ENCODE measurements at regions not wholly inside any gene's neighbourhood (a gene's known extent, or its start where the extent isn't known, plus 50 kb on each side); places are given as distances from the start of the nearest gene placed in this dataset.
"Not testable (repeated sequence)": the region's sequence is repeated elsewhere in the genome, so short reads cannot be mapped to it uniquely, and the experiment has no call there.

DNA sequence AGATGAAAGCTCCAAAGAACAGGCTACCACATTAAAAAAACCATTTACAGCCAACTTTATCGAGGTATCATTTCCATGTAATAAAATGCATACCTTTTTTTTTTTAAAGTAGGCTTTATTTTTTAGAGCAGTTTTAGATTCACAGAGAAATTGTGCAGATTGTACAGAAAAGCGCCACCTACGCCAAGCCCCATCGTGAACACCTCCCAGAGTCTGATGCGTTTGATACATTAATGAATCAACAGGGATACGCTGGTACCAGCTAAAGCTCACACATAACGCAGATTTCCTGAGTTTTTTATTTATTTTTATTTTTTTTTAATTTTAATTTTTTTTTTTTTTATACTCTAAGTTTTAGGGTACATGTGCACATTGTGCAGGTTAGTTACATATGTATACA, 129.9 kb downstream of the KIF26A start:
- no peaks in the 10 kb centered on the region for H3K36me3 ChIP-seq (ENCODE audit: control insufficient read depth in 2 of 2, insufficient read depth in 1 of 2, low read length in 2 of 2)
- no peak for TF ChIP-seq ZNF37A (tag by site-specific recombination; IDR thresholded peaks at IDR 0.05)
- no peak for TF ChIP-seq WT1 (tag by site-specific recombination; IDR thresholded peaks at IDR 0.05)
- TF ChIP-seq ZNF629 (tag by site-specific recombination; IDR thresholded peaks at IDR 0.05): no peak
- TF ChIP-seq, protein P1, sequence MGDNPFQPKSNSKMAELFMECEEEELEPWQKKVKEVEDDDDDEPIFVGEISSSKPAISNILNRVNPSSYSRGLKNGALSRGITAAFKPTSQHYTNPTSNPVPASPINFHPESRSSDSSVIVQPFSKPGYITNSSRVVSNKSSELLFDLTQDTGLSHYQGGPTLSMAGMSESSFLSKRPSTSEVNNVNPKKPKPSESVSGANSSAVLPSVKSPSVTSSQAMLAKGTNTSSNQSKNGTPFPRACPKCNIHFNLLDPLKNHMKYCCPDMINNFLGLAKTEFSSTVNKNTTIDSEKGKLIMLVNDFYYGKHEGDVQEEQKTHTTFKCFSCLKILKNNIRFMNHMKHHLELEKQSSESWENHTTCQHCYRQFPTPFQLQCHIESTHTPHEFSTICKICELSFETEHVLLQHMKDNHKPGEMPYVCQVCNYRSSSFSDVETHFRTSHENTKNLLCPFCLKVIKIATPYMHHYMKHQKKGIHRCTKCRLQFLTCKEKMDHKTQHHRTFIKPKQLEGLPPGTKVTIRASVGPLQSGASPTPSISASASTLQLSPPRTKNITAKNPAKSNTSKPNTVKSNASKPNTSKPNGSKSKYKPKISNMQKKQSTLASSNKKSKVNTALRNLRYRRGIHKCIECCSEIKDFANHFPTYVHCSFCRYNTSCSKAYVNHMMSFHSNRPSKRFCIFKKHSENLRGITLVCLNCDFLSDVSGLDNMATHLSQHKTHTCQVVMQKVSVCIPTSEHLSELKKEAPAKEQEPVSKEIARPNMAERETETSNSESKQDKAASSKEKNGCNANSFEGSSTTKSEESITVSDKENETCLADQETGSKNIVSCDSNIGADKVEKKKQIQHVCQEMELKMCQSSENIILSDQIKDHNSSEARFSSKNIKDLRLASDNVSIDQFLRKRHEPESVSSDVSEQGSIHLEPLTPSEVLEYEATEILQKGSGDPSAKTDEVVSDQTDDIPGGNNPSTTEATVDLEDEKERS (tag by site-specific recombination; IDR thresholded peaks at IDR 0.05): no peak
- no peak for TF ChIP-seq ZNF169 (tag by site-specific recombination; IDR thresholded peaks at IDR 0.05)
- TF ChIP-seq ZNF133 (tag by site-specific recombination; IDR thresholded peaks at IDR 0.05): no peak
- TF ChIP-seq, protein P2, sequence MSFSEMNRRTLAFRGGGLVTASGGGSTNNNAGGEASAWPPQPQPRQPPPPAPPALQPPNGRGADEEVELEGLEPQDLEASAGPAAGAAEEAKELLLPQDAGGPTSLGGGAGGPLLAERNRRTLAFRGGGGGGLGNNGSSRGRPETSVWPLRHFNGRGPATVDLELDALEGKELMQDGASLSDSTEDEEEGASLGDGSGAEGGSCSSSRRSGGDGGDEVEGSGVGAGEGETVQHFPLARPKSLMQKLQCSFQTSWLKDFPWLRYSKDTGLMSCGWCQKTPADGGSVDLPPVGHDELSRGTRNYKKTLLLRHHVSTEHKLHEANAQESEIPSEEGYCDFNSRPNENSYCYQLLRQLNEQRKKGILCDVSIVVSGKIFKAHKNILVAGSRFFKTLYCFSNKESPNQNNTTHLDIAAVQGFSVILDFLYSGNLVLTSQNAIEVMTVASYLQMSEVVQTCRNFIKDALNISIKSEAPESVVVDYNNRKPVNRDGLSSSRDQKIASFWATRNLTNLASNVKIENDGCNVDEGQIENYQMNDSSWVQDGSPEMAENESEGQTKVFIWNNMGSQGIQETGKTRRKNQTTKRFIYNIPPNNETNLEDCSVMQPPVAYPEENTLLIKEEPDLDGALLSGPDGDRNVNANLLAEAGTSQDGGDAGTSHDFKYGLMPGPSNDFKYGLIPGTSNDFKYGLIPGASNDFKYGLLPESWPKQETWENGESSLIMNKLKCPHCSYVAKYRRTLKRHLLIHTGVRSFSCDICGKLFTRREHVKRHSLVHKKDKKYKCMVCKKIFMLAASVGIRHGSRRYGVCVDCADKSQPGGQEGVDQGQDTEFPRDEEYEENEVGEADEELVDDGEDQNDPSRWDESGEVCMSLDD (tag by site-specific recombination; IDR thresholded peaks at IDR 0.05): no peak
- no peak for TF ChIP-seq ZNF777 (tag by site-specific recombination; IDR thresholded peaks at IDR 0.05; ENCODE audit: borderline replicate concordance)
- no peak for TF ChIP-seq ZNF48 (tag by site-specific recombination; IDR thresholded peaks at IDR 0.05)
- no peak for TF ChIP-seq ZNF785 (tag by site-specific recombination; IDR thresholded peaks at IDR 0.05)
- CTCF ChIA-PET: interaction anchor here (1.0 kb wide), 1 partner anchor 43 kb away, joined by 12 read pairs; no protein-coding TSS in a partner anchor
- no peak overlapping the region for H3K27ac ChIP-seq (ENCODE audit: extremely low read depth, low read depth, low read length)
- H3K4me1 ChIP-seq (ENCODE audit: control insufficient read depth, insufficient read depth, low read length): no peaks in the 10 kb centered on the region
- no peak overlapping the region for H3K4me3 ChIP-seq (ENCODE audit: low read depth, low read length)
- H3K9me3 ChIP-seq (ENCODE audit: control insufficient read depth, insufficient read depth, low read depth, low read length): no peaks in the 10 kb centered on the region
- POLR2A ChIA-PET: no interaction called here

DNA sequence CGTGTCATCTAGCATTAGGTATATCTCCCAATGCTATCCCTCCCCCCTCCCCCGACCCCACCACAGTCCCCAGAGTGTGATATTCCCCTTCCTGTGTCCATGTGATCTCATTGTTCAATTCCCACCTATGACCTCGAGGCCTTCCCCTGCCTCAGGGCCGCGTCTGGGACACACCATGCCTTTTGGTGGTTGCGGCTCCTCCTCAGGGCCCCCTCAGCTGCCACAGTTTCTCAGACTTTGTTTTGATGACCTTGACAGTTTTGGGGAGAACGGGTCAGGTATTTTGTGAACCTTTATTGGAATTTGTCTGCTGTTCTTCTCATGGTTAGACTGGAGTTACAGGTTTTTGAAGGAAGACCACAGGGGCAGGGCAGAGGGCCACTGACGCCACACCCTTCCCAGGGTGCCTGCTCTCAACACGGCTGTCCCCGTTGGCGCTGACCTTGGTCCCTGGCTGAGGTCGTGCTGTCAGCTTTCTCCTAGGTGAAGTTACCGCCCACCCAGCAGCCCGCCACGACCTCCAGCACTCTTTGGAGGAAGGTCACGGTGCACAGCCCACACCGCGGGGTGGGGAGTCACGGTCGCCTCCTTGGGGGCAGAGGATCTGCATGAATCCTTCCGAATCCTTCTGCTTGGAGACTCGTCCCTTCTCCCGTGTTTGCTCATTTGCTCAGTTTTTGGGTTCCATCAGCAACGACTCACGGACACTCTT, 130.5 kb downstream of the KIF26A start:
- TF ChIP-seq SCRT1 (tag by site-specific recombination; IDR thresholded peaks at IDR 0.05; ENCODE audit: borderline replicate concordance): no peak
- TF ChIP-seq, protein P3, sequence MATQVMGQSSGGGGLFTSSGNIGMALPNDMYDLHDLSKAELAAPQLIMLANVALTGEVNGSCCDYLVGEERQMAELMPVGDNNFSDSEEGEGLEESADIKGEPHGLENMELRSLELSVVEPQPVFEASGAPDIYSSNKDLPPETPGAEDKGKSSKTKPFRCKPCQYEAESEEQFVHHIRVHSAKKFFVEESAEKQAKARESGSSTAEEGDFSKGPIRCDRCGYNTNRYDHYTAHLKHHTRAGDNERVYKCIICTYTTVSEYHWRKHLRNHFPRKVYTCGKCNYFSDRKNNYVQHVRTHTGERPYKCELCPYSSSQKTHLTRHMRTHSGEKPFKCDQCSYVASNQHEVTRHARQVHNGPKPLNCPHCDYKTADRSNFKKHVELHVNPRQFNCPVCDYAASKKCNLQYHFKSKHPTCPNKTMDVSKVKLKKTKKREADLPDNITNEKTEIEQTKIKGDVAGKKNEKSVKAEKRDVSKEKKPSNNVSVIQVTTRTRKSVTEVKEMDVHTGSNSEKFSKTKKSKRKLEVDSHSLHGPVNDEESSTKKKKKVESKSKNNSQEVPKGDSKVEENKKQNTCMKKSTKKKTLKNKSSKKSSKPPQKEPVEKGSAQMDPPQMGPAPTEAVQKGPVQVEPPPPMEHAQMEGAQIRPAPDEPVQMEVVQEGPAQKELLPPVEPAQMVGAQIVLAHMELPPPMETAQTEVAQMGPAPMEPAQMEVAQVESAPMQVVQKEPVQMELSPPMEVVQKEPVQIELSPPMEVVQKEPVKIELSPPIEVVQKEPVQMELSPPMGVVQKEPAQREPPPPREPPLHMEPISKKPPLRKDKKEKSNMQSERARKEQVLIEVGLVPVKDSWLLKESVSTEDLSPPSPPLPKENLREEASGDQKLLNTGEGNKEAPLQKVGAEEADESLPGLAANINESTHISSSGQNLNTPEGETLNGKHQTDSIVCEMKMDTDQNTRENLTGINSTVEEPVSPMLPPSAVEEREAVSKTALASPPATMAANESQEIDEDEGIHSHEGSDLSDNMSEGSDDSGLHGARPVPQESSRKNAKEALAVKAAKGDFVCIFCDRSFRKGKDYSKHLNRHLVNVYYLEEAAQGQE (tag by site-specific recombination; IDR thresholded peaks at IDR 0.05): peak; percentile 49
- no peak overlapping the region for H3K4me3 ChIP-seq (ENCODE audit: low read depth, low read length)
- ChIA-PET POLR2A (no interaction called here), CTCF (interaction anchor here (1.0 kb wide), 1 partner anchor 44 kb away, joined by 12 read pairs; no protein-coding TSS in a partner anchor)
- no peak overlapping the region for H3K27ac ChIP-seq (ENCODE audit: extremely low read depth, low read depth, low read length)
- no peaks in the 10 kb centered on the region for H3K4me1 ChIP-seq (ENCODE audit: control insufficient read depth, insufficient read depth, low read length)
- no peaks in the 10 kb centered on the region for H3K36me3 ChIP-seq (ENCODE audit: control insufficient read depth in 2 of 2, insufficient read depth in 1 of 2, low read length in 2 of 2)
- no peaks in the 10 kb centered on the region for H3K9me3 ChIP-seq (ENCODE audit: control insufficient read depth, insufficient read depth, low read depth, low read length)

DNA sequence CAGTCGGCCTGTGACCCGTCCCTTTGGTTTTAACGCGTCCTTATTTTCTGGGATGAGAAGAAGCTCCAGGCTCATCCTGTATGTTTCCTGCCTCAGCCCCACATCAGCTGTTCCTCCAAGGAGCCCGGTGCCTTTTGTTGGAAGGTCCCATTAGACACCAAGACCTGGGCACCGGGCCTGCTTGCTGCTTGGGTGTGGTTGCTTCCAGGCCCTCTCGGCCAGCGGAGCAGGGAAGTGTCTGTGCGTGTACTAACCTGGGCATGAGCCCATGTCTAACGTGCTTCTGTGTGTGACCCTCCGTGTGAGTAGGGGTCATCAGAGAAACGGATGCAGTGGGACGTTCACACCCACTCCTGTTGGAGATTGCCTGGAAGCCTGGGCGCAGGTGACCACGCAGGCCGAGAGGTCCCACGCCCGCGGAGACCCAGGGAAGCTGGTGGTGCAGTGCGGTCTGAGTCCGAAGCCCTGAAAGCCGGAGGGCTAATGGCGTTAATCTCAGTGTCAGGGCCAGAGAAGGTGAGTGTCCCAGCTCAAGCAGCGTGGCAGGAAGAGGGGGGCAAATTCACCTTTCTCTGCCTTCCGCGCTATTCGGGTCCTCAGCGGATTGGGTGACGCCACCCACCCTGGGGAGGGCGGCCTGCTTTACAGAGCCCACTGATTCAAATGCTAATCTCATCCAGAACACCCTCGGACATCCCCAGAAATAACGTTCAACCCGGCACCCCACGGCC, 131.3 kb downstream of the KIF26A start:
- POLR2A ChIA-PET; H3K9me3 ChIP-seq (ENCODE audit: control insufficient read depth, insufficient read depth, low read depth, low read length); CTCF ChIA-PET; H3K4me1 ChIP-seq (ENCODE audit: control insufficient read depth, insufficient read depth, low read length); H3K36me3 ChIP-seq (ENCODE audit: control insufficient read depth in 2 of 2, insufficient read depth in 1 of 2, low read length in 2 of 2); H3K27ac ChIP-seq (ENCODE audit: extremely low read depth, low read depth, low read length); H3K4me3 ChIP-seq (ENCODE audit: low read depth, low read length): not testable (repeated sequence)

Measured in HEK293 (cell line).